ENCODE measurements at regions not wholly inside any gene's neighbourhood (a gene's known extent, or its start where the extent isn't known, plus 50 kb on each side); places are given as distances from the start of the nearest gene placed in this dataset.

DNA sequence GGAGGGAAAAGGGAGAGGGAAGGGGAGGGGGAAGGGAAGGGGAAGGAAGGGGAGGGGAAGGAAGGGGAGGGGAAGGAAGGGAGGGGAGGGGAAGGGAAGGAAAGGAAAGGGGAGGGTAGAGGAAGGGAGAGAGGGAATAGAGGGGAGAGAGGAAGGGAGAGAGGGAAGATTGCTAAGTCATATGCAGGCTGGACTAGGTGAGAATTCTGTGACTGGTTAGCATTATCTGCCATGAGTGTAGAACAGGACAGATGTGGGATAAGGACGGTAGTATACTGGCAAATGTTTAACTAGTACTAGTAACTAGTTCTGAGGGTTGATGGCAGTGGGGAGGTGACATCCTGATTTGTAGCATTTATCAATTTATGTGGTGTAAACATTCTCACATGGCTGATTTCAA, 203.5 kb upstream of the RAD23B start:
- TF ChIP-seq, protein P1, sequence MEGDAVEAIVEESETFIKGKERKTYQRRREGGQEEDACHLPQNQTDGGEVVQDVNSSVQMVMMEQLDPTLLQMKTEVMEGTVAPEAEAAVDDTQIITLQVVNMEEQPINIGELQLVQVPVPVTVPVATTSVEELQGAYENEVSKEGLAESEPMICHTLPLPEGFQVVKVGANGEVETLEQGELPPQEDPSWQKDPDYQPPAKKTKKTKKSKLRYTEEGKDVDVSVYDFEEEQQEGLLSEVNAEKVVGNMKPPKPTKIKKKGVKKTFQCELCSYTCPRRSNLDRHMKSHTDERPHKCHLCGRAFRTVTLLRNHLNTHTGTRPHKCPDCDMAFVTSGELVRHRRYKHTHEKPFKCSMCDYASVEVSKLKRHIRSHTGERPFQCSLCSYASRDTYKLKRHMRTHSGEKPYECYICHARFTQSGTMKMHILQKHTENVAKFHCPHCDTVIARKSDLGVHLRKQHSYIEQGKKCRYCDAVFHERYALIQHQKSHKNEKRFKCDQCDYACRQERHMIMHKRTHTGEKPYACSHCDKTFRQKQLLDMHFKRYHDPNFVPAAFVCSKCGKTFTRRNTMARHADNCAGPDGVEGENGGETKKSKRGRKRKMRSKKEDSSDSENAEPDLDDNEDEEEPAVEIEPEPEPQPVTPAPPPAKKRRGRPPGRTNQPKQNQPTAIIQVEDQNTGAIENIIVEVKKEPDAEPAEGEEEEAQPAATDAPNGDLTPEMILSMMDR (IDR thresholded peaks at IDR 0.05 in 4 of 5, conservative IDR thresholded peaks at IDR 0.05 in 1 of 5) = no peak
- no peak for TF ChIP-seq POLR2A (IDR thresholded peaks at IDR 0.05)
